HG03442 (cell line): ENCODE measurements at regions not wholly inside any gene's neighbourhood (a gene's known extent, or its start where the extent isn't known, plus 50 kb on each side); places are given as distances from the start of the nearest gene placed in this dataset.

Experiments
- ATAC-seq: cut with Tn5 transposase; IDR thresholded peaks from one replicate; pipeline ENCODE4 v1.9.1; 2021; ENCODE audit warnings: mild to moderate bottlenecking, moderate library complexity; ENCODE audit not compliant: unreplicated experiment

- no peak for ATAC-seq
These were observed 338.0 kb upstream of the C1orf87 start for GRCh38 chr1:60411591-60411990.

- ATAC-seq: no peak
These were observed 329.2 kb upstream of the C1orf87 start for GRCh38 chr1:60402816-60403215.

GRCh38 chr1:60402216-60402615 is 328.6 kb upstream of the C1orf87 start:
- no peak for ATAC-seq

- no peak for ATAC-seq
These were observed 320.9 kb upstream of the C1orf87 start for GRCh38 chr1:60394436-60394835.

GRCh38 chr1:60390593-60391282 is 317.2 kb upstream of the C1orf87 start:
- ATAC-seq: peak; percentile 80

- ATAC-seq: no peak
These were observed 314.8 kb upstream of the C1orf87 start for GRCh38 chr1:60388092-60388987.

- no peak for ATAC-seq
These were observed 313.6 kb upstream of the C1orf87 start for GRCh38 chr1:60387175-60387574.

- ATAC-seq: no peak
These were observed 312.7 kb upstream of the C1orf87 start for GRCh38 chr1:60386249-60386648.

- no peak for ATAC-seq
These were observed 302.6 kb upstream of the C1orf87 start for GRCh38 chr1:60376196-60376595.

GRCh38 chr1:60374537-60374936 is 301.0 kb upstream of the C1orf87 start:
- no peak for ATAC-seq

- no peak for ATAC-seq
These were observed 294.0 kb upstream of the C1orf87 start for GRCh38 chr1:60367532-60367931.

- no peak for ATAC-seq
These were observed 285.9 kb upstream of the C1orf87 start for GRCh38 chr1:60359431-60359830.

GRCh38 chr1:60350531-60350930 is 277.0 kb upstream of the C1orf87 start:
- ATAC-seq: no peak

GRCh38 chr1:60348884-60349283 is 275.3 kb upstream of the C1orf87 start:
- no peak for ATAC-seq

GRCh38 chr1:60345621-60346020 is 272.1 kb upstream of the C1orf87 start:
- ATAC-seq: no peak

- ATAC-seq: no peak
These were observed 271.5 kb upstream of the C1orf87 start for GRCh38 chr1:60345049-60345448.

- ATAC-seq: no peak
These were observed 270.2 kb upstream of the C1orf87 start for GRCh38 chr1:60343736-60344135.

- ATAC-seq: no peak
These were observed 269.0 kb upstream of the C1orf87 start for GRCh38 chr1:60342569-60342968.

- no peak for ATAC-seq
These were observed 267.7 kb upstream of the C1orf87 start for GRCh38 chr1:60341274-60341673.

GRCh38 chr1:60331647-60332046 is 258.1 kb upstream of the C1orf87 start:
- ATAC-seq: no peak

GRCh38 chr1:60329651-60330050 is 256.1 kb upstream of the C1orf87 start:
- no peak for ATAC-seq

- no peak for ATAC-seq
These were observed 238.3 kb upstream of the C1orf87 start for GRCh38 chr1:60311838-60312237.
